AG04450 (cell line): ENCODE measurements at regions not wholly inside any gene's neighbourhood (a gene's known extent, or its start where the extent isn't known, plus 50 kb on each side); places are given as distances from the start of the nearest gene placed in this dataset.

Experiments used
- CTCF ChIA-PET: fragments of 300-600, 350-600 bp; formaldehyde crosslinking; extraction: SDS; loops from one replicate; lab custom pipeline; 2022; ENCODE audit warnings: antibody characterized with exemption, inconsistent platforms; lab: Charles Lee
- POLR2A ChIA-PET: fragments of 350-600 bp; formaldehyde crosslinking; extraction: SDS; loops from one replicate; lab custom pipeline; 2021; ENCODE audit warnings: antibody characterized with exemption, inconsistent platforms; lab: Yijun Ruan, JAX
- DNase-seq: peaks from one replicate; pipeline ENCODE4 v3.0.0-alpha.2; 2011; ENCODE audit warnings: low read depth, low spot score
- H3K27ac ChIP-seq: one replicate; pipeline ENCODE4 v1.5.1; 2012; ENCODE audit warnings: low read depth, low read length, control low read depth
- H3K27me3 ChIP-seq: one replicate; pipeline ENCODE4 v1.6.0; 2012; ENCODE audit warnings: low read length; ENCODE audit not compliant: control insufficient read depth, insufficient read depth
- H3K4me3 ChIP-seq: 2 replicates; pipeline ENCODE4 v1.5.1; 2011; ENCODE audit warnings: mild to moderate bottlenecking, low read depth, low read length, control low read depth
- H3K9me3 ChIP-seq: 2 replicates; pipeline ENCODE4 v1.5.1; 2012; ENCODE audit warnings: low read length; ENCODE audit not compliant: control insufficient read depth, insufficient read depth
- TF ChIP-seq, protein P1 (sequence below): IDR thresholded peaks from 2 replicates; pipeline ENCODE4 v1.5.1; 2011; ENCODE audit warnings: low read depth, low read length, control low read depth, inconsistent platforms

DNA sequence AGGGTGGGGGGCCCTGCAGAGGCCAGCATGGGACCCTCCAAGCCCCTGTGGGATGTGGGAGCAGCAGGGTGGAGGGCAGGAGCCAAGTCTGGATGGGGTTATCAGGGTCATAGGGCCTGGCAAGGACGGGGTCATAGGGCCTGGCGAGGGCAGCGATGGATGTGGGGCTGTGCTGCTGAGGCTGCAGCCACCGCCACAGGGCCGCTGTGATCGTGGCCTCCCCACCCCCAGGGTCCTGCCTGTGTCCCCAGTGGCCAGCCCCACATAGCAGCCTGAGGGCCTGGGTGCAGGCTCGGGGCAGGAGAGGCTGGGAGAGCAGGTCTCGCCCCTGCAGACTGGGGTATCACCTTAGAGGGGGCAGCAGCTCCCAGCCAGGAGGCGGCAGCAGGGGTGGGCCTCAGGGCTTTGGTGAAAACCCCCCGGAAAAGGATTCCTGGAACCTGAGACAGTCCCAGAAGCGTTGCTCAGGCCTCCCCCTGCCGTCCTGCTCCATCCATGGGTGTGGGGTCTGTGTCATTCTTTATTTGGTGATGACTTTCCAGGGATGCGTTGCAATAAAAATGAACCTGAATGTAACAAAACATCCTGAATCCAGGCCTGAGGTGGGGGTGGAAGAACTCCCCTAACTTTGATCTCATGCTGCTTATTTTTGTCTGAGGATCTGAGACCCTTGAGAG is 107.3 kb upstream of the SHH start:
- Histone ChIP-seq H3K4me3 (no peak overlapping the region), H3K27ac (peak overlapping the region; percentile 77), H3K9me3 (peaks cover 55% of the 10 kb centered on the region), H3K27me3 (no peaks in the 10 kb centered on the region)
- CTCF ChIA-PET, result no interaction called here
- TF ChIP-seq, protein P1, sequence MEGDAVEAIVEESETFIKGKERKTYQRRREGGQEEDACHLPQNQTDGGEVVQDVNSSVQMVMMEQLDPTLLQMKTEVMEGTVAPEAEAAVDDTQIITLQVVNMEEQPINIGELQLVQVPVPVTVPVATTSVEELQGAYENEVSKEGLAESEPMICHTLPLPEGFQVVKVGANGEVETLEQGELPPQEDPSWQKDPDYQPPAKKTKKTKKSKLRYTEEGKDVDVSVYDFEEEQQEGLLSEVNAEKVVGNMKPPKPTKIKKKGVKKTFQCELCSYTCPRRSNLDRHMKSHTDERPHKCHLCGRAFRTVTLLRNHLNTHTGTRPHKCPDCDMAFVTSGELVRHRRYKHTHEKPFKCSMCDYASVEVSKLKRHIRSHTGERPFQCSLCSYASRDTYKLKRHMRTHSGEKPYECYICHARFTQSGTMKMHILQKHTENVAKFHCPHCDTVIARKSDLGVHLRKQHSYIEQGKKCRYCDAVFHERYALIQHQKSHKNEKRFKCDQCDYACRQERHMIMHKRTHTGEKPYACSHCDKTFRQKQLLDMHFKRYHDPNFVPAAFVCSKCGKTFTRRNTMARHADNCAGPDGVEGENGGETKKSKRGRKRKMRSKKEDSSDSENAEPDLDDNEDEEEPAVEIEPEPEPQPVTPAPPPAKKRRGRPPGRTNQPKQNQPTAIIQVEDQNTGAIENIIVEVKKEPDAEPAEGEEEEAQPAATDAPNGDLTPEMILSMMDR, result no peak
- POLR2A ChIA-PET, result no interaction called here
- DNase-seq, result no peak

DNA sequence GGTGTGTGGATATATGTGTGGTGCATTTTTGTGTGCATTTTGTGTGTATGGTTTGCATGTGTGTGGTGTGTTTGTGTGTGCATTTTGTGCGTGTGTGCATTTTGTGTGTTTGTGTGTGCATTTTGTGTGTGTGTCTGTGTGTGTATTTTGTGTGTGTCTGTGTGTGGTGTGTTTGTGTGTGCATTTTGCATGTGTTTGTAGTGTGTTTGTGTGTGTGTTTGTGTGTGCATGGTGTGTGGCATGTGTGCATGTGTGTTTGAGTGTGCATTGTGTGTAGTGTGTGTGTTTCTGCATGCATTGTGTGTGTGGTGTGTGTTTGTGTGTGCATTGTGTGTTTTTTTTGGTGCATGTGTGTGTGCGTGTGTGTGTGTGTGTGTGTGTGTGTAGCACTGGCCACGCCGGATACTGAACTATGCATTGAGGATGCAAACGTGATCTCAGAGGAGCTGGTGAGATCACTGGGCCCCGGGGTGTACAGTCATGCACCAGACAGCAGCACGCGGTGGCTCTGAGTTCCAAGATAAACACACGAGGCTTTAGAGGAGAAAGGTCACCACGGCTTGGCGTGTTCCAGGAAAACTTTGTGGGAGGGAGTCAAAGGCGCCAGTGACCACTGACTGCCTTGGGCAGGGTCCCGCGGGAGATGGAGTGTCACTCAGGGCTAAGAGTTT is 106.6 kb upstream of the SHH start:
- POLR2A ChIA-PET, result no interaction called here
- Histone ChIP-seq H3K4me3 (no peak overlapping the region), H3K27ac (peak overlapping the region; percentile 77), H3K27me3 (no peaks in the 10 kb centered on the region), H3K9me3 (peaks cover 59% of the 10 kb centered on the region)
- CTCF ChIA-PET, result no interaction called here
- DNase-seq, result peak; percentile 85
- TF ChIP-seq, protein P1, result no peak

DNA sequence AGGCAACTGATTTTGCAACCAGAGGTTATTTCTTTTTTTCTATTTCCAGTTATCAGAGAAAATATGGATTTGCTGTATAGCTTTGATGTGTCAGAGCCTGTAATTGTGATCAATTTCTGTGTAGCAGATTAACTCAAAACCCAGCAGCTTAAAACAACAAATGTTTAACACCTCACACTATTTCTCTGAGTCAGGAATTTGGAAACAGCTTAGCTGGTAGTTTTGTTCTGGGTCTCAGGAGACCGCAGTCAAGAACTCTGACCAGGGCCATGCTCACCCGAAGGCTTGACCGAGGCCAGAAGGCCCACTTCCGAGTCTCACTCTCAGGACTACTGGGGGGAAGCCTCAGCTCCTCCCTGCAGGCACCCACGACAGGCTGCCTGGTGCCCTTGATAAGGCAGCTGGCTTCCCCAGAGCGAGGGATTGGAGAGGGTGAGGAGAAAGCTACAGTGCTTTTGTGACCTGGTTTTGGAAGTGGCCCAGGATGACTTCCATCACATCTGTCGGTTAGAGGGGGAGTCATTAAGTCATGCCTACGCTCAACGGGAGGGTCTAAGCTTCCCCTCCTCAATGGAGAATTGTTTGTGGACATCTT is 105.7 kb upstream of the SHH start:
- TF ChIP-seq, protein P1, result no peak
- no peak overlapping the region for H3K4me3 ChIP-seq
- CTCF ChIA-PET, result no interaction called here
- H3K9me3 ChIP-seq, result peaks cover 62% of the 10 kb centered on the region
- no peak overlapping the region for H3K27ac ChIP-seq
- POLR2A ChIA-PET, result interaction anchor here (1.4 kb wide), 1 partner anchor 34 kb away, joined by 5 read pairs; no protein-coding TSS in a partner anchor
- H3K27me3 ChIP-seq, result no peaks in the 10 kb centered on the region
- no peak for DNase-seq

DNA sequence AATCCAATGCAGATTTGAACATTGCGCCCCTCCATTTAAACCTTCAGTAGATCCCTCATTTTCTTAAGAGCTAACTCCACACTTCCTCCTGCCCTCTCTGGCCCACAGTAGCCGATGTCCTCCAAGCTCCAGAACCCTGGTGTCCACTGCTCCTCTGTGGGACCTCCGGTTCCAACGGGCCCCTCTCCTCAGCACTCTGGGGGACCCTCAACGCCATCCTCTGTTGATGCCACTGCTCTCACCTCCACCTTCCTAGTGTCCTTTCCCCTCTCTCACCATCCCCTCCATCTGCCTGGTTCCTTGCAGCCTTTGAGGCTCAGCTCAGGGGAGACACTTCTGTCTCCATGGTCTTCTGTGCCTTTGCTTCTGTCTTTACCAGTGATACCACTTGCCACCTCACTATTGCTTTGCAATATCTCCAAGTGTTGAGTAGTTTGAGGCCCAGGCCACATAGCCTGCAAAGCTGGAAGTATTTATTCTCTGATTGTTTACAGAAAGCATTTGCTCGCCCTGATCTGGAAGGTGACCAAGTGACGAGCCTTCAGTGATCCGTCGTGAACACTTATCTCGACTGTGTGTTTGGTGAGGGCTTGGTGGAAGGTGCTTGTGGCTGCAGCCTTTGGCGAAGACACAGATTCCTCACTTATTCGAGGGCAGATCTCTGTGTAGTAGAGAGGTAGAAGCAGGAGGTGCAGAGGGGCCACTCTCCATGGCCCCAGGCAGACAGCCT is 104.8 kb upstream of the SHH start:
- CTCF ChIA-PET, result no interaction called here
- no peak overlapping the region for H3K4me3 ChIP-seq
- peak; percentile 24 for DNase-seq
- peak overlapping the region; percentile 39 for H3K27ac ChIP-seq
- POLR2A ChIA-PET, result interaction anchor here (1.4 kb wide), 1 partner anchor 35 kb away, joined by 5 read pairs; no protein-coding TSS in a partner anchor
- peaks cover 63% of the 10 kb centered on the region for H3K9me3 ChIP-seq
- TF ChIP-seq, protein P1, result no peak
- H3K27me3 ChIP-seq, result no peaks in the 10 kb centered on the region
